NCI-H2171 treated with DMSO at 0.1 percent for 48 hours (cell line): ENCODE measurements at regions not wholly inside any gene's neighbourhood (a gene's known extent, or its start where the extent isn't known, plus 50 kb on each side); places are given as distances from the start of the nearest gene placed in this dataset.
"Not testable (repeated sequence)": the region's sequence is repeated elsewhere in the genome, so short reads cannot be mapped to it uniquely, and the experiment has no call there.

Source experiments
- DNase-seq: peaks from one replicate; lab custom pipeline; 2025; lab: John Stamatoyannopoulos, UW

DNA sequence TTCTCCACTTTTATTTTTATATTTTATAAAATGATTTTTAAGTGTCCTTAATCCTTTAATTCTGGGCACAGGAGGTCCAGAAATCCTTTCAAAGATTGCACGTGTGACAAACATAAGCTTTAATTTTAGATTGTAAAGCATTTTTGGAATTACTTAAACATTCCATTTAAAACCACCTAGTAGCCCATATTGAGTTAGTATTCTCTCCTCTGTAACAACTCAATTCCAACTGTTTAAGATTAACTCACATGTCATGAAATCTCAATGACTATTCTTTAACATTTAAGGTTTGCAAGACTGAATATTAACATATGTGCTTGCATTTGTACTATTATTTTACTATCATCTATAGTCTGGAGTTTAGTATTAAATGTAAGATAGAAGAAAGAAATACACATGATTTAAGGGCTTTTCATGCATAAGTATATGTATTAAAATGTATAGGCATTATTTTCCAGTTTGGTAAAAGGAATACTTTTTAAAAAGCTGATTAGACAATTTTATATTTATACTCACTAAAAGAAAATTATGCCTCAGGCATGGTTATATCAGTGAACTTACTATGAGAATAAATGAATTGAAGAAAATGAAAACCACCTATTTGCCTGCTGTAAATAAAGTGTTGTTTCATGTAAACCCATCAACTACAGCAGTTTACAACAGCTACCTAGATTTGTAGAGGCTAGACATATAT is 776.9 kb downstream of the SLC6A15 start:
- no peak for DNase-seq

DNA sequence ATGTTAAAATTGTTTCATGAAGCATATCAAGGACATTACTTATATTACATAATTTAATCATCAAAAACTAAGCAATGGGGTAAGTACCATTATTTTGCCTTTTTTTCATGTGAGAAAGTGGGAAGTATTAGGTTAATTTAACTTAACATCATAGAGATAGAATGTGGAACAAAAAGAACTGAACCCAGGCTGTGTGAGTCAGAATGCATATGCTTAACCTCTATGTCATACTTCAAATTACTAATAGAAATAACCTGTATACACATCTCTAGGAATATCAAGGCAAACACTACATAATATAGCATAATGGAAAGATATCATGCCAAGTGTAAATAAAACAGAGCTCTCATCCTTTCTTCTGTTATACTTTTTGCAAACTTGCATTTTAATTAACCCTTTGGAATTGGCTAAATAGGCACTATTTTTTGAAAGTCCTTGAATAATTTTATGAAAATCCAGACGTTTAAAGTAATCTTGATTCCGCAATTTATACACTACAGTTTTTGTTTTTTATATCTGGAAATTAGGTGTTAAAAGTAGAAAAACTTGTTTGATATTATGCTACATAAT is 777.7 kb downstream of the SLC6A15 start:
- DNase-seq: no peak

DNA sequence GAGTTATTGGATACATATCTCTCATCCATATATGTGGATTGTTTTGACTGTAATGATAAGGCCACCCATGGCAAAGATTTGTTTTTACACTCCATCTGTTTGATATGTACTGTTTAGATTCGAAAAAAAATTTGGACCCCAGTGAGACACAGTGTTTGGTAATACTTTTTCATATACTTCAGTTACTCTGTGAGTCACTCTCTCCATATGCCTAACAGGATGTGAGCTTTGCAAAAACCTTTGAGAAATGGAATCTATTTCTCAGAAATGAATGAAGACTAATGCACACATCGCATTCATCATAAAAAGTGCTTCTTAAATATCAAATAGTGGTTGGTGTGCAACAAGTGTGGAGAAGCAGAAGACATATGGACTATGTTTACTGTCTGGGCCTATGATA is 781.5 kb downstream of the SLC6A15 start:
- DNase-seq: peak; percentile 28

DNA sequence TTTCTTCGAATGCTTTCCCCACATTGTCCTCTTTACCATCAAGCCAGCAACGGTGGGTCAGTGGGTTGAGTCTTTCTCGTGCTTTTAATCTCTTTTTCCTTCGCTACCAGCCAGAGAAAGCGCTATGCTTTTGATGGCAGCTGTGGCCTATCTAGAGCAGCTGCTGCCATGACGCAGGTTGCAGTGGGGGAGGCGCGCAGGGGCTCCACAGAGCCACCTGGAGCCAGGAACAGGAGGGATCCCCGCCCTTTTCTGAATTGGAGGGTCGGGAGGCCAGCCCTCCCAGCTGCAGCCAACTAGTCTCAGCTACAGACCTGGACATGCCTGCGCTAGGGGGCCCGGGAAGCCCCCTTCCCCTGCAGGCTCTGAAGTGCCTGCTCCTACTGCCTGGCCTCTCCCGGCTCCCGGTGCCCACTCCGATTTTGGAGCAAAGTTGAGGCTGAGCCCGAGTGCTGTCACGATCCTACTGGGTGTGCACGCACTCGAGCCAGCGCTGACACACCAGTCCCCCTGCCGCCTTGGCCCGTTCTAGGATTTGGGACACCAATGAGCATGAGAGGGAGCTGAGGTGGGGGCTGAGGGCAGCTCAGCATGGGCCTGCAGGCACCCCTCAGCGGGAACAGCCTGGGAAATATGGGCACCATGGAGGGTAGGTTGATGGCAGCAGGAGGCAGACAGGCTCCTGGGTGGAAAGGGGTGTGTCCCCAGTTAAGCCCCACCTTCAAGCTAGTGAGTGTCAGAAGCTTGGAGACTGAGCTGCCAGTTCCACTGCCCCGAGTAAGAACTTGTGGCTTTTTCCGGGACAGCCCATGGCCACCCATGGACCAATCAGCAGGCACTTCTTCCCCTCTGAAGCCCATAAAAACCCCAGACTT is 784.2 kb downstream of the SLC6A15 start:
- DNase-seq: no peak

DNA sequence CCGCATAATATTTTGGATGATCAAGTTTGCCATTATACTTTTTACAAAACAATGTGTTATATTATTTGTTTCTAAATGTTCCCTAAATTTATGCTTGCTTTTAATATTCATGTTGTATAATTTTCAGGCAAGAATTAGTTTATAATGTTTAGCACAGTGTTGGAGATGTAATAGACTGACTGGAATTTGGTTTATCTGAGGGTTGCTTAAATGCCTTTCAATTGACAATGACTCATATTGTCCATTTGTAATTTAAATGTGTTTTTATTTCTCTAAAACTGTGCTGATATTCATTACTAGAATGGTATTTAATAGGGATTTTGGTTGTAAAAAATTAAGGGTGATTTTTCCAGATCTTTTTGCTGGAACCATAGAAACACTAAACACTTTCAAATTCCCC is 788.4 kb downstream of the SLC6A15 start:
- DNase-seq: no peak

DNA sequence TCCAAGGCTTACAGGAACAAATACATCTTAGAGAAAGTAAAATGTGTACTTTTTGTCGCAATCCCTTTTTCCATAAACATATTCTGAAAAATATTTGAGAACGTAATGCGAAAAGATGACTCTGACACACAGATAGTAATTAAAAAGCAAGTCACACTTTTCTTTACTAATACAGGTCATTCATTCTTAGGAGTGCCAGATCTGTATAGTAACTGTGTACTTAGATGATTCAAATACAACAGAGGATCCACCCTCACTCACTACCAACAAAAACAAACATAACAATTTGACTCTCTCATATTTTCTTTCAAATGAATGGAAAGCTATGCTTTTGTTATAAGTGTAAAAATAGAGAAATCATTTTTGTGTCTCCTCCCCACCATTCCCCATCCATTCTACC is 795.4 kb downstream of the SLC6A15 start:
- no peak for DNase-seq

DNA sequence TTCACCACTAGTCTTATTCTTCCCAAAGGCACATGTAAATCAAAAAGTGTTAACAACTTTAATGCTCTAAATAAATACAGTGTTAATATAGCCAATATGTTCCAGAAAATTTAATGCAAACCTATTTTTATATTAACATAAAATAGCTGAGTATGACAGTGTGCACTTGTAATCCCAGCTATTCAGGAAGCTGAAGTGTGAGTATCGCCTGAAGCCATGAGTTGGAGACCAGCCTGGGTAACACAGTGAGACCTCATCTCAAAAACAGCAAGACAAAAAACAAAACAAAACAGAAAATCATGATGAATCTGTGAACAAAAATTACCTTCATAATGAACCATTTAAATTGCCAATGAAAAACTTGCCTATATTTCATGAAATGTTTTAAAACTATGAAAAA is 798.9 kb downstream of the SLC6A15 start:
- DNase-seq: no peak

DNA sequence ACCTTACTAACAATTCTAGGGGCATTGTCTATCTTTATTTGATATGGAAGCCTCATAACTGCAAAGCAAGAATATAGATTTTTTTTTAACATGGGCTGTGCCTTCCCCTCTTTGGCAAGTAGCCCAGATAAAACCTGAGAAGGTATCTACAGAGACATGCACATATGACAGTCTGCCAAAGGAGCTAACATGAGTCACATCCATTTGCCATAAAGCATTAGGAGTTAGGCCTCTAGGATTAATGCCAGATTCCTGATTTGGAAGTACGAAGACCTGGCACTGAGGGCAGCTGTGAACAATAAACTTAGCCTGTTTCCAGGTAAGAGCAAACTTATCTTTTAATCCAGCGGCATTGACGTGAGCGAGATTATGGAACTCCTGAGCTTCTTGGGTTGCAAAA is 808.7 kb downstream of the SLC6A15 start:
- DNase-seq: peak; percentile 86

DNA sequence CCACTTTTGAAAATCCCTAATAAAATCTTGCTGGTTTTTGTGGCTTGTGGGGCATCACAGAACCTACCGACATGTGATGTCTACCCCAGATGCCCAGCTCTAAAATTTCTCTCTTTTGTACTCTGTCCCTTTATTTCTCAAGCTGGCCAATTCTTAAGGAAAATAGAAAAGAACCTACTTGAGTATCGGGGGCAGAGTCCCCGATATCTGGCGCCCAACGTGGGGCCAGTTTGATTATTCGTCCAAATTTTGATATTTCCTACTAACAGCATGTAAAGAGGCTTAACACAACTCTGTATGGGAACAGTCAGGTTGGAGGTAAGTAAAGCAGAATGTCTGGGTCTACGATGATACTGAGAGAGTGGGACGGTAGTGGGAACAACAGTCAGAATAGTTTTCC is 810.6 kb downstream of the SLC6A15 start:
- DNase-seq: not testable (repeated sequence)

DNA sequence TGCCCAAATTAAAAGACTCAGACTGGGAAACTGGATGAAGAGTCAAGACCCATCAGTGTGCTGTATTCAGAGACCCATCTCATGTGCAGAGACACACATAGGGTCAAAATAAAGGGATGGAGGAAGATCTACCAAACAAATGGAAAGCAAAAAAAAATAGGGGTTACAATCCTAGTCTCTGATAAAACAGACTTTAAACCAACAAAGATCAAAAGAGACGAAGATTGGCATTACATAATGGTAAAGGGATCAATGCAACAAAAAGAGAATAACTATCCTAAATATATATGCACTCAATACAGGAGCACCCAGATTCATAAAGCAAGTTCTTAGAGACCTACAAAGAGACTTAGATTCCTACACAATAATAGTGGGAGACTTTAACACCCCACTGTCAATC is 813.0 kb downstream of the SLC6A15 start:
- DNase-seq: not testable (repeated sequence)

DNA sequence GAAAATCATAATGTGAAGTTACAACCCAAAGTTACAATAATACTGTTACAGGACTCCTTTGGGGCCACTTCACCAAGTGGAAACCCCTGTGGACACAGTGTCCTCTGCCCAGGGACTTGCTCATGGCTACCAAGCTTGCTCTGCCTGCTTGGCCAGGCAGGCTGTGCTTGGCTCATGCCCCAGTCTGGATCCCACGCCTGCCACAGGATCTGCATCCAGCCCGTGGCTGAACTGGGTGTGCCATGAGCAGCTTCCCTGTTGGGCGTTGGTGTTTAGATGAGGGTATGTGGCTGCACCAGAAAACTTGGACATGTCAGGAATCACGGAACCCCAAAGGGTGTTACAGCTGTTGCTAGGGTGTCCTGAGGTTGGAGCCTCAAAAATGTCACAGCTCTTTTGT is 820.9 kb downstream of the SLC6A15 start:
- no peak for DNase-seq

DNA sequence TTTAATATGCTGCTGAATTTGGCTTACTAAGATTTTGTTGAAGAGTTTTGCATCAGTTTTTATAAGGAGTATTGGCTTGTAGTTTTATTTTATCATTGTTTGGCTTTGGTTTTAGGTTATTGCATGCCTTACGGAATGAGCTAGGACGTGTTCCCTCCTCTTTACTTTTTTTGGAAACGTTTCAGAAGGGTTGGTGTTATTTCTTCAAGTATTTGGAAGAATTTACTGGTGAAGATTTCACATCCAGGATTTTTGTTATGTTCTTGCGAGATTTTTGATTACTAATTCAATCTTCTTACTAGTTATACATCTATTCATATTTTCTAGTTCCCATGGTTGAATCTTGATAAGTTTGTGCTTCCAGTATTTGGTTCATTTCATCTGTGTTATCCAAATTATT is 823.2 kb downstream of the SLC6A15 start:
- no peak for DNase-seq

DNA sequence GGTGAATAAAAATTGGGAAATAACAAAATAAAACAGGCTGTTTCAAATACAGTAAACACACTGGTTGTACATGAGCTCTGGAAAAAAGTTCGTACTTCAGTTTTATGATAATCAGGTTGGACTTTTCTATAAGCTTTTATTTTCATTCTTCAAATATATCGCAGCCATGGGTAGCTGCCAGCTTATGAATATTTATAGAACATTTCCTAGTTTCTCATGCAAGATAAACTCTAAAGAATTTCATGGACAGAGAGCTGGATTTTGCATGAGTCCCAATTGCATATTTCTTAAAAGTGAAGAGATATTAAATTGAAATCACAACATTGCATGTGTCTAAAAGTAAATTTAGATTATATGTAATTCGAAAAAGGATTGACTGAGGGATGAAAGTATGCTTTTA is 827.6 kb downstream of the SLC6A15 start:
- no peak for DNase-seq

DNA sequence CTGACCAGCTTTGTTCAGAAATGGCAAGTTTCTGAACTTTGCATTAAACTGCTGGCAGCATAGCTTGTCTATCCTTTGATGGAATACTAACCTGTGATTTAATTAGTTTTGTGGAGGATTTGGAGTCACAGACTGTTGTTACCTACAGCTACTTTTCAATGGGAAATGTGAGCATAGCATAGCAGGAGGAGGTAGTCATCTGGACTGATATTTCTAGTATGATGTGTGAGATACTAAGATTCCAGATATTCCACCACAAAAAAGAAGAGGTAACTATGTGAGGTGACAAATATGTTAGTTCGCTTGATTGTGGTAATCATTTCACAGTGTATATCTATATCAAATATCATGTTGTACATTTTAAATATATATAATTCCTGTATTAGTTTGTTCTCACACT is 833.0 kb downstream of the SLC6A15 start:
- DNase-seq: no peak

DNA sequence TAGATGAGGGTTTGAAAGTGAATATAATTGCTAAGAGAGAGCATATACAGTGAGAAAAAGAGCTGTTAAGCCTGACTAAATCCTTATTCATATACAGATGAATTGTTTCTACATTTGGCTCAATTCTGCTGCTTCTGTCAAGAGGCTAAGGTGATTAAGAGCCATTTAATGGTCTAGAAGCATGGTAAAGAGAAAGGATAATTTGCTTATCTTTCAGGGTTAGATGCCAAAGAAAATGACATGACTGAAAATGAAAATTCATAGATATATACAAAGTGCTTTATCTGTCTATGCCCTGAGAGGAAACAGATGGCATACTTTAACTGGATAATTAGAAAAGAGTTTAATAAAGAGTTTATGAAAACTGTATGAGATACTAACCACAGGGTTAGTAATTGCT is 834.9 kb downstream of the SLC6A15 start:
- no peak for DNase-seq

DNA sequence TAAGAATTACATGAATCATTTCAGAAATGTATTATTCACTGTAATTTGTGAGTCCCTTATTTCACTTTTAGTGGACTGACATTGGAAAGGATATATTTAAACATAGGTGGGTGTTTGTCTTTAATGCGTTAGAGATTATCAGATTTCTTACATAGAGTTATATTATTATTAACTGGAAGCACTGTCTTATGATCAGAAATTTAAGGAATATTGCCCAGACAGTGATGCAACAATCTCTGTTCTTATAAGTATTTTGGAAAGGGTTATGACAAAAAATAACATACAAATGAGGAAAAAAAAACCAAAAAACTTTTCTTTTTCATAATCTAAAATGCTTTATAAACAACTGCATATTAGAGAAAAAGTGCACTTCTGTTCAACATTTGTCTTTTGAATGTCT is 836.6 kb downstream of the SLC6A15 start:
- DNase-seq: no peak

DNA sequence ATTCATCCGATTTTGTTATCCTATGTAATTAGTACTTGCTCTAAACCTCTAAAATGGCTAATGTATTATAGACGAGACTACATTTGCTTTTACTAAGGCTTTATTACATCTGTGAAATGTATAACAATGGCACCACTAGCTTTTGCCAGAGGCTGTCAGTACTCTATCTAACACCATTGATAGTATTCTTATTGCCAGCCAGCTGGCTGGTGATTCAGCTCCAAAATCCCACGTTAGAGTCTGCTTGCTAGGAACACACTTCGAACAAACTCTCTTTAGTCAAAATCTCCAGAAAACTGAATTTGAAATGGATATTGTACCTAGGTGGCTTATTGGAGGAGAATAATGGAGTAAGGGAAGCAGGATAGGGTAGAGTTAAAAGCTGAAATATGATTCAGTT is 839.2 kb downstream of the SLC6A15 start:
- no peak for DNase-seq

DNA sequence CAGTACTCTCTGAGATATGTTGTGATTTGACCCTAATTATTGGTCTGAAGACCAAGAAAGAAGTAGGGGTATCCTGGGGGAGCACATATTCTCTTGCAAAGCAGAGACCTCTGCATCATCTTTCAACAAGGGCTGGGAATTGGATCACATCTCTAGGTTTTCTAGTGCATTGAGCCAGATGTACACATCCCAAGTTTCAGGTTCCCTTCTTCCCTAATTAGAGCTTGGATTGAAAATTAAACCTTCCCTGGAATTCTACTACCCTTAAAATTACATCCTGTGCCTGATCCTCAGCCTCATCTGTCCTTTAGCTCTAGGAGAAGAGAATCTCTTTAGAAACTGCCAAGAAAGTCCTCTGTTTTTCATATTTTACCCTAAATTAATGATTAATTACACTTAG is 839.6 kb downstream of the SLC6A15 start:
- DNase-seq: peak; percentile 18

DNA sequence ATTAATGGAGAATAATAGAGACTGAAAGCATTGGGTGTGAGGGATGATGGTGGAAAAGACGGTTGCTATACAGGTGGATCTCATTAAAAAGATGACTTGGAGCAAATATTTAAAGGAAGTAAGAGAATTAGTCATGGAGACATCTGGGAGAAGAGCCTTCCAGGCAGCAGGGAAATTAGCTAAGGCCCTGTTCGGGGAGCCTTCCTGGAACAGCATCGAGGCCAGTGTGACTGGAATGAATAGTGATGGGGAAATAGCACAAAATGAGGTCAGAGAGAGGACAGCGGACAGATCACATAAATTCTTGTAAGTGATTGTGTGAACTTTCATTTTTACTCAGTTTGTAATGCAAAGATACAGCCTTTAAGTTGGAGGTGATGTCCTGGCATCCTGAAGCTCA is 842.3 kb downstream of the SLC6A15 start:
- DNase-seq: no peak

DNA sequence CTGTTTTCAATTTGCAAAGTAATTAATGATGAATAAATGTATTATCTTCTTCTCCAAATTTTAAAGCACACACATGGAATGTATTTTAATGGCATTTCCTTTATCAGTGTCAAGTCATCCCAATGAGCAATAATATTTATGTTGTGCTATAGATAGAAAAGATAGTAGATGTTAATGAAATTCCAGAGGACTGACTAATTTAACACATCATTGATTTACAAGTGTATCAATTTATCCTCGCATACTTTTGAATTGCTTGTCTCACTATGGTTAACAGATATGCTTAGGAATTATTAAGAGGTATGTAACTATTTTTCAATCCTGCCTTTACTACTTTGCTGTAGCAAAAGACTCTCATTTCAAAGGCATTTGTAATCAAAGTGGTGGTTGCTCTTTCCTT is 842.9 kb downstream of the SLC6A15 start:
- no peak for DNase-seq

DNA sequence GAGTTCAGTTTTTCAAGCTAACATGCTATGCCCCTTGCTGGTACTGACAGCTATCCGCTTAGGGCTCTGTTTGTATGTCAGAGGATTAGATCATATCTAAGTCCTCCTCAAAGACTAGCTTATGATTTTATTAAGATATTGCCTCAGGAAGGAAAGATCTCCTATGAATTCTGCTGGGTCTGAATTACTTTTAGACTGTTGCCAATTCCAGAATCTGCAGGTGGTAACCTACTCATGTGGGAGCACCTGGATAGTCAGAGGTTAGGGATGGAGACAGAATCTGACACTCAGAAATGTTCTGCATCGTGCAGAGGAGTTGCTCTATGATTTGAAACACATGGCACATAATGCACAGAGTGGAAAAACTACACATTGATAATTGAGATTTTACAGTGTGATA is 843.4 kb downstream of the SLC6A15 start:
- no peak for DNase-seq

DNA sequence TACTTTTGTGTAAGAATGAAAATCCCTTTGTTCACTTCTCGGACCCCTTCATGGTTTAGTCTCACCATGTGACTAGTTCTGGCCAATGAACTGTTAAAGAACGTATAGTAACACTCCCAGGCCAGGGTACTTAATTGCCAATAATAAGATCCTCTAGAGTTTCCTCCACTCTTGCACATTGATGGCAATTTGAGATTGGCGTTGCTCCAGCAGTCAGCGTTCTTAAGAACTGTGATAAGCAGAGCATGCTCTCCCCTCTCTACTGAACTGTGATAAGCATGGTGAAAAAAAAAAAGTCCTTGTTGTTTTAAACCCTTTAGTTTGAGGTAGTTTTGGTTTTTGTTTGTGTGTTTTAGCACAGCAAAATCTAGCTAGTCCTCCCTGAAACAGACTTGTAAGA is 854.5 kb downstream of the SLC6A15 start:
- DNase-seq: peak; percentile 85

DNA sequence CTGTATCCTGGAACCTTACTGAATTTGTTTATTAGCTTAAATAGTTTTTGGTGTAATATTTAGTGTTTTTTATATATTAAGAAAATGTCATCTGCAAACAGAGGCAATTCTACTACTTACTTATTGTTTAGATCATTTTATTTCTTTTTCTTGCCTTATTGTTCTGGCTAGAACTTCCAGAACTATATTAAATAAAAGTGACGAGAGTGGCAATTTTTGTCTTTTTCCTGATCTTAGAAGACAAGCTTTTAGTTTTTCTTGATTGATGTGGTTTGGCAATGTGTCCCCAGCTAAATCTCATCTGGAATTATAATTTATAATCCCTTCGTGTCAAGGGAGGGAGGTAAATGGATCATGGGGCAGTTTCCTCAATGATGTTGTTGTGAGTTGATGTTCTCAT is 857.8 kb downstream of the SLC6A15 start:
- DNase-seq: no peak
